ENCODE measurements at regions not wholly inside any gene's neighbourhood (a gene's known extent, or its start where the extent isn't known, plus 50 kb on each side); places are given as distances from the start of the nearest gene placed in this dataset.

DNA sequence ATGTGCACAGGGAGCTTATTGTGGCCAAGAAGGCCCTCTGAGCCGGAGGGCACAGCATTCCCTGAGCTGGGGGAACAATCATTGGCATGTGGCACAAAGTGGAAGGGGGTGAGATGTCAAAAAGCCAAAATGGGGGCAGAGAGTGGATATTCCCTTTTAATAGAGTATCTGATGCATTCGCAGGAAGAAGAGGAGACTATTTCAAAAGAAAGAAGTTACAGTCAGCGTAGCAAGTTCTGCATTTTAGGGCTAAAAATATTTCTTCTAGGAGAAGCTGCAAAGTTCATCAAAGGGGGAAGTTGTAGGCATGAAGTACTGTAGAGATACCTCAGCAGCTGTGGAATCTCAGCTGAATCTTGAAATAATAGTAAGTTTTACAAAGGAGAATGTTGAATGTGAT, 136.0 kb upstream of the WDR11 start:
- TF ChIP-seq CHD2 (IDR thresholded peaks at IDR 0.05; ENCODE audit: low read length, partially characterized antibody) (no peak), REST (IDR thresholded peaks at IDR 0.05) (no peak), RCOR1 (IDR thresholded peaks at IDR 0.05; ENCODE audit: low read depth, low read length) (no peak), RNF2 (IDR thresholded peaks at IDR 0.05; ENCODE audit: borderline replicate concordance, low read depth) (no peak), HMGXB4 (CRISPR knock-in tag; IDR thresholded peaks at IDR 0.05; ENCODE audit: borderline replicate concordance) (no peak), RARB (CRISPR knock-in tag; IDR thresholded peaks at IDR 0.05) (no peak), USF2 (IDR thresholded peaks at IDR 0.05) (no peak), RAD21 (conservative IDR thresholded peaks at IDR 0.05 in 1 of 2, IDR thresholded peaks at IDR 0.05 in 1 of 2) (no peak), MAZ (IDR thresholded peaks at IDR 0.05; ENCODE audit: borderline replicate concordance, low read depth, low read length) (no peak)
- TF ChIP-seq, protein P1, sequence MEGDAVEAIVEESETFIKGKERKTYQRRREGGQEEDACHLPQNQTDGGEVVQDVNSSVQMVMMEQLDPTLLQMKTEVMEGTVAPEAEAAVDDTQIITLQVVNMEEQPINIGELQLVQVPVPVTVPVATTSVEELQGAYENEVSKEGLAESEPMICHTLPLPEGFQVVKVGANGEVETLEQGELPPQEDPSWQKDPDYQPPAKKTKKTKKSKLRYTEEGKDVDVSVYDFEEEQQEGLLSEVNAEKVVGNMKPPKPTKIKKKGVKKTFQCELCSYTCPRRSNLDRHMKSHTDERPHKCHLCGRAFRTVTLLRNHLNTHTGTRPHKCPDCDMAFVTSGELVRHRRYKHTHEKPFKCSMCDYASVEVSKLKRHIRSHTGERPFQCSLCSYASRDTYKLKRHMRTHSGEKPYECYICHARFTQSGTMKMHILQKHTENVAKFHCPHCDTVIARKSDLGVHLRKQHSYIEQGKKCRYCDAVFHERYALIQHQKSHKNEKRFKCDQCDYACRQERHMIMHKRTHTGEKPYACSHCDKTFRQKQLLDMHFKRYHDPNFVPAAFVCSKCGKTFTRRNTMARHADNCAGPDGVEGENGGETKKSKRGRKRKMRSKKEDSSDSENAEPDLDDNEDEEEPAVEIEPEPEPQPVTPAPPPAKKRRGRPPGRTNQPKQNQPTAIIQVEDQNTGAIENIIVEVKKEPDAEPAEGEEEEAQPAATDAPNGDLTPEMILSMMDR (IDR thresholded peaks at IDR 0.05): no peak
- TF ChIP-seq, protein P2, sequence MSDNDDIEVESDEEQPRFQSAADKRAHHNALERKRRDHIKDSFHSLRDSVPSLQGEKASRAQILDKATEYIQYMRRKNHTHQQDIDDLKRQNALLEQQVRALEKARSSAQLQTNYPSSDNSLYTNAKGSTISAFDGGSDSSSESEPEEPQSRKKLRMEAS (IDR thresholded peaks at IDR 0.05): no peak
